Mesodermal cell (in vitro differentiated cells): ENCODE measurements at regions not wholly inside any gene's neighbourhood (a gene's known extent, or its start where the extent isn't known, plus 50 kb on each side); places are given as distances from the start of the nearest gene placed in this dataset.
A peak's percentile ranks its signal among the peaks of the same experiment; 100 is the strongest.

Experiments used
- H3K27ac ChIP-seq: 2 replicates; pipeline ENCODE4 v1.7.0; 2013; ENCODE audit warnings: mild to moderate bottlenecking, low read depth, low read length, moderate library complexity; ENCODE audit not compliant: severe bottlenecking
- H3K36me3 ChIP-seq: 2 replicates; pipeline ENCODE4 v1.7.1; 2013; ENCODE audit warnings: mild to moderate bottlenecking, low read length, moderate library complexity; ENCODE audit not compliant: control insufficient read depth, insufficient read depth
- H3K4me1 ChIP-seq: one replicate; pipeline ENCODE4 v1.7.1; 2013; ENCODE audit warnings: mild to moderate bottlenecking, low read length; ENCODE audit not compliant: insufficient read depth, control insufficient read depth, poor library complexity, severe bottlenecking
- H3K4me3 ChIP-seq: 2 replicates; pipeline ENCODE4 v1.7.0; 2013; ENCODE audit warnings: low read length, control low read depth, mild to moderate bottlenecking; ENCODE audit not compliant: insufficient read depth, poor library complexity, severe bottlenecking; ENCODE audit errors: extremely low read depth
- H3K9me3 ChIP-seq: 2 replicates; pipeline ENCODE4 v1.7.1; 2013; ENCODE audit warnings: mild to moderate bottlenecking, low read length, moderate library complexity; ENCODE audit not compliant: control insufficient read depth
- WGBS, 2 experiments: methylation state at CpG; one replicate each; pipeline ENCODE4 v1.1.5; 2013; ENCODE audit warnings: missing lambda C conversion rate in 2 of 2; ENCODE audit not compliant: insufficient coverage in 2 of 2; 5-methylcytosine and 5-hydroxymethylcytosine counted together

DNA sequence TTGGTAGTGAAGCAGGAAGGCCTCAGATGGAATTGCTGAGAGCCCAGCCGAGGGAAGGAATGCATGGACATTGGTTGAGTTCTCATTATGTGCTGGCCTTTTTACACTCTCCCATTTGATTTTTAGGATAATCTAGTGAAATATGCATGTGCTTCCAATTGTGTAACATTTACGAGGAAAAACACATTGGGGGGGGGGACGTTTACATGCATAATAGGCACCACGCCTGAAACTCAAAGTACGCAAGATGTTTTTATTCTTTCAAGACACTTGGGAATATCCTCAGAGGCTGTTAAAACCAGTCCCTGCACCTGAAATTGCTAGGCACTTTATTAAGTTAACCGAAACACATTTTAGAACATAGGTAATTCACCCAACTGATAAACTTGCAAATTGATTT is 118.5 kb upstream of the CDH4 start:
- 83 to 93% methylated on average over 5 of the region's 6 CpGs for WGBS, 2 experiments
- H3K36me3 ChIP-seq = no peaks in the 10 kb centered on the region
- H3K4me3 ChIP-seq = no peak overlapping the region
- no peaks in the 10 kb centered on the region for H3K4me1 ChIP-seq
- H3K9me3 ChIP-seq = no peaks in the 10 kb centered on the region
- no peak overlapping the region for H3K27ac ChIP-seq

DNA sequence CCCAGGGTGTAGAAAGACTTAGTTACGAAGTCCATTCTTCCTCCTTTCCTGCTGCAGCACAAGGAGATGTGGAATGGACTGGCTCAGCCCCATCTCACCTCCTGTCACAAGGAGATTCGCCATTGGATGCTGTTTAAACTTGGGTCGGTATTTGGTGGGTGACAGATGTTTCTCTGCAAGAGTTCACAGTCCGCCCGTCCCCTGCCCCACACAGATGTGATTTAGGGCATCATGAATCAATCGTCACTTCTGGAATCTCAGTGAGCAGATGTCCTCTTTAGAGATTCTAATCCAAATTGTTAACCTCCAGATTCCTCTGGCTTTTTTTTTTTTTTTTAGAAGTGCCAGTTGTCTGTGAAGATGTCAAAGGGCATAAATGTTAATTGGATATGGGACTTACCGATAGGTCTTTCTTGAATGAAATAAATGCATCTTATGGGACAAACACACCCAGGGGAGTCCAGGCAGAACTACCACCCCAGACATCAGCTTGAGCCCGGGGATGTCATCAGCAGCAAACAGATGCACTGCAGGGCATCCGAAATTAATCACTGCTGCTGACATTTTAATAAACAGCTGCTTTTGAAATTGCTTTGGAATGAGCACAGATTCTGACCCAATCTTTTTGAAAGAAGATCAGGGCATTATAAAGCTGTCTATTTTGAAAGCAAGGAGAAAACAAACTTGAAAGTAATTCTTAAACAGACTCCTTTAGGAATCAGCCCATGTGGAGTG is 117.6 kb upstream of the CDH4 start:
- Histone ChIP-seq H3K4me3 (no peak overlapping the region), H3K27ac (no peak overlapping the region), H3K9me3 (no peaks in the 10 kb centered on the region), H3K36me3 (no peaks in the 10 kb centered on the region), H3K4me1 (no peaks in the 10 kb centered on the region)
- 79 to 87% methylated on average over 4 to 6 of the region's 9 CpGs for WGBS, 2 experiments

DNA sequence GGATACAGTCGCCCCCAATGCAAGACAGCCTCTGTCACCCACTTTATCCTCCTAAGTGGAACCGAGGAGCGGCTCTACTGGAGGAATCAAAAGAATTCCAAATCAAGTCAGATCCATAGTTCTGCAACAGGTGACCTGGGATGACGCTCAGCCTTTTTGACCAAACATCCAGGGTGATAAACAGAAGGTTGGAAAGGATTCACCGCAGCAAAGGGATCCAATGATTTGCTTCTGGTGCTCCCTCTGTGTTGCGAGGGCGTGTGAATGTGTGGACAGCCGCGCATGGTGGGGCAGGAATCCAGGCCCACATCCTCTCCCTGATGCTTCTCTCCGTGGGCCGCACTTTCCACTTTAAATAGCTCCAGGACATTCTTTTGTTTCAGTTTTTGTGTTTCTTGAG is 116.8 kb upstream of the CDH4 start:
- Histone ChIP-seq H3K27ac (no peak overlapping the region), H3K36me3 (no peaks in the 10 kb centered on the region), H3K4me1 (no peaks in the 10 kb centered on the region), H3K9me3 (no peaks in the 10 kb centered on the region), H3K4me3 (no peak overlapping the region)
- 91 to 93% methylated on average over 9 to 11 of the region's 11 CpGs for WGBS, 2 experiments

DNA sequence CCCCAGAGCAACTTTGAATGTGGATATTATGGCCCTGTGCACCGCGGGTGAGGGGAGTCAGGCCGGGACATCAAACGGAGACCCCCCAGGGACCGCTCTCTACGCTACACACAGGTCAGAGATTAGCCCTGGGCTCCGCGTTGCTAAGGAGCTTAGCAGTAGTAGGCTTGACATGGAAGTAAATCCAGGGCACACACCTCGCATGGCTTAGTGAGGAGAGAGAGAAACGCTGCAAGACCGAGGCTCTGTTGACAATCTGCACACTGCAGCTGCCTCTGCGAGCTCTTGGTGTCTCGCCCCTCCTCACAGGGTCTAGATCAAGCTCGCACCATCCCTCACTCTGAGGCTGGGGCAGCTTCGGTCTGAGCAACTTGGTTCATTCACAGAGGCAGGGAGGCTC is 116.1 kb upstream of the CDH4 start:
- no peaks in the 10 kb centered on the region for H3K36me3 ChIP-seq
- H3K4me3 ChIP-seq = no peak overlapping the region
- WGBS, 2 experiments = 63 to 64% methylated on average over 14 to 15 of the region's 15 CpGs
- peak overlapping the region; percentile 26 for H3K27ac ChIP-seq
- H3K4me1 ChIP-seq = no peaks in the 10 kb centered on the region
- no peaks in the 10 kb centered on the region for H3K9me3 ChIP-seq

DNA sequence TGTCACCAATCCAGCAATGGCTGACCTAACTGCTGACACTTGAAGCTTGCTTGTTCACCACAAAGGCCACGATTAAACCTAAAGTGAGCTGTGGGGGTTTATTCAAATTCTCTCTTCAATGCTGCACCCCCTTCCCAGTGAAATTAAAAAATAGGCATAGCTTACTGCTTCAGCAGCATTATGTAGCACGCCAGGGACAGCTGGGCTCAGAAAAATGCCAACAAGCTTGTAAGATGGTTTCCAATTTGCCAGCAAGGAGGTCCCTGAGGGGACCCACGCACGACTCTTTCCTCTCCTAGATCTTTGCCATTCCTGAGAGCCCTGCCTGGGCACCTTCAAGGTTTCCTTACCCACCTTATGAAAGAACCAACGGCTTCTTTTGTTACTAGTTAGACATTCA is 113.5 kb upstream of the CDH4 start:
- Histone ChIP-seq H3K4me1 (no peaks in the 10 kb centered on the region), H3K9me3 (no peaks in the 10 kb centered on the region), H3K4me3 (no peak overlapping the region), H3K36me3 (no peaks in the 10 kb centered on the region), H3K27ac (no peak overlapping the region)
- 77 to 88% methylated on average over 4 of the region's 5 CpGs for WGBS, 2 experiments

DNA sequence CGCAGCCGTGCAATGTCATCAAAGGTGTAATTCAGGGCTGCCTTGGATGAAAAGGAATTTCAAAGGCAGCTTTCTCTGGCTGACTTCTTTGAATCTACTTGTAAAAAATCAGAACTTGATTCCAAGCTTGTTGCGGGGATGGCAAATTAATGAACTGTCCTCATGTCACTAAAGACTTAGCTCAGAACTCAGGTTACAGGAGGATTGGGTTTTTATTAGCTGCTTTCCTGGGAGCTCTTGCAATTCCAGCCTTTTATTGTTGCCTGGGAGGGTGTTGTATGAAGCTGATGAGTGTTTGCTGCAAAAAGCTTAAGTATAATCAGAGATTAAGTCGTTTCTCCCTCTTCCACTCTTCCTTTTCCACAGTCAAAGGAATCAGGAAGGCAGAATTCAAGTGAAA is 113.0 kb upstream of the CDH4 start:
- Histone ChIP-seq H3K36me3 (no peaks in the 10 kb centered on the region), H3K4me1 (no peaks in the 10 kb centered on the region), H3K27ac (no peak overlapping the region), H3K4me3 (no peak overlapping the region), H3K9me3 (no peaks in the 10 kb centered on the region)
- 100% methylated on average over 2 of the region's 4 CpGs for WGBS, 2 experiments

DNA sequence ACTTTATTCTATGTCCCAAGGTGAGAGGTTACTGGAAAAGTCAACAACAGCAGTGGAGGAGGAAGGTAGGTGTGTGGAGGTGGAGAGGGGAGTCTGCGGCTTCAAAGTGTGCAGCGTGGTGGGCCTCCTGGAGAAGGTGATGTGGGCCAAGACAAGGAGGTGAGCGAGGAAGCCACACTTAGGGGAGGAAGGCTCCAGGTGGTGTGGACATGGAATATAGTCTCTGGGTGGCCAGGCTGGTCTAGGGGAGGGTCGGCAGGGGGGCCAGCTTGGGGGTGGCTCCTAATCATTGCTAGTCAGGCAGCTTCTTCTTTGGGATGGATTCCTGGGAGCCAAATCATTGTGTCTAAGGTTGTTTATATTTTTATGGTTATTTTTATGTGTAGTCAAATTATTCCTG is 111.5 kb upstream of the CDH4 start:
- H3K27ac ChIP-seq = no peak overlapping the region
- H3K4me1 ChIP-seq = no peaks in the 10 kb centered on the region
- H3K9me3 ChIP-seq = no peaks in the 10 kb centered on the region
- no peaks in the 10 kb centered on the region for H3K36me3 ChIP-seq
- WGBS, 2 experiments = 86 to 91% methylated on average over 1 to 4 of the region's 4 CpGs
- H3K4me3 ChIP-seq = no peak overlapping the region

DNA sequence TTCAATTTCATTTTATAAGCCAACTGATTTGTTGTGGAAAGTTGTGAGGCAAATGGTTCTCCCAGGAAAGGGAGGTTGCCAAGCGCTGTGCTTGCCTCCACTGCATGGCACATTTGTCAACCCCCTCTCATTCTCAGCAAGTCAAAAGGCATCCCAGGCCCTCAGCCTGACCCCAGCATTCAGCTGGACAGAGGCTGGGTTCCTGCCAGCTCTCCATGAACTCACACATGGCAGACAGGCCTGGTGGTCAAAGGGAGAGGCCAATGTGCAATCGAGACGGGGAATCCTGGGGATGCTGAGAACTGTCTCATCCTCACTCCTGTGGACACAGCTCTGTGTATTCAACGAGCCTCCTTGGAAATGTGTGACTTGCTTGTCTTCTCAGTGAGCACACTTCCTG is 106.0 kb upstream of the CDH4 start:
- H3K27ac ChIP-seq = no peak overlapping the region
- no peaks in the 10 kb centered on the region for H3K36me3 ChIP-seq
- H3K4me3 ChIP-seq = no peak overlapping the region
- H3K4me1 ChIP-seq = no peaks in the 10 kb centered on the region
- WGBS, 2 experiments = 52 to 79% methylated on average over 3 of the region's 4 CpGs
- no peaks in the 10 kb centered on the region for H3K9me3 ChIP-seq

DNA sequence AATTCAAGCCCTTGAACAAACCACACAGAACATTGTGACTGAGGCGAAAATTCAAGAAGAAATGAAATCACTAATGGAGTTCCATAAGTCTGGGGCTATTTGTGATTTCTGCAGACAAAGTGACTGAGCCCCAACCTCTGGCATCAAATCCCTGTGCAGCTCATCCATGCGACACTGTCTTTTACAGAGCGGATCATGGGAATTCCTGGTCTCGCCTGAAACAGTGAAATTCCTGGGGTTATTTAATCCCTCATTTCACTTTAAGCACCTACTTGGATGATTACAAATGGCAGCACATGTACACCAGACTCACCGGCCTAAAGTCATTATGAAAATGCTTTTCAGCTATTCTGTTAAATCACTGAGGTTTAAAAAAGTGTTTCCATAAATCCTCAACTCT is 102.4 kb upstream of the CDH4 start:
- 84 to 90% methylated on average over 2 to 4 of the region's 5 CpGs for WGBS, 2 experiments
- no peak overlapping the region for H3K27ac ChIP-seq
- H3K4me1 ChIP-seq = no peaks in the 10 kb centered on the region
- H3K4me3 ChIP-seq = no peak overlapping the region
- H3K36me3 ChIP-seq = no peaks in the 10 kb centered on the region
- H3K9me3 ChIP-seq = no peaks in the 10 kb centered on the region

DNA sequence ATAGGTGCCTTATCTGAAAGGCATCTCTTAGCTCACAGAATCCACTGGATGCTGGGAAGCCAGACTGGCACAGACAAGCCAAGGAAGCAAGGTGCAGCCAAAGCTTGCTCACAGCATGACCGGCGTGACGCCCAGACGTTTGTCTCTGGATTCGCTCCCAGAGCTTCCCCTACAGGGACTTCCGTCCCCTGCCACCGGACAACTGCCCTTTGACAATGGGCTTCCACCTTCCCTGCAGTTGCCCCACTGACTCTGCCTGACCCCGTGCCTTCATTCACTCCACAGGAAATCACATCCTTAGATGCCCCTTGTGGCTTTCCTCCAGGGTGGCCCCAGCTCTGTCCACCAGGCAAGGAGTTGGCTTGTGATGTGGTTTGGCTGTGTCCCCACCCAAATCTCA is 94.8 kb upstream of the CDH4 start:
- Histone ChIP-seq H3K4me3 (no peak overlapping the region), H3K27ac (no peak overlapping the region), H3K4me1 (no peaks in the 10 kb centered on the region), H3K9me3 (no peaks in the 10 kb centered on the region), H3K36me3 (no peaks in the 10 kb centered on the region)
- 80 to 89% methylated on average over 7 of the region's 8 CpGs for WGBS, 2 experiments

DNA sequence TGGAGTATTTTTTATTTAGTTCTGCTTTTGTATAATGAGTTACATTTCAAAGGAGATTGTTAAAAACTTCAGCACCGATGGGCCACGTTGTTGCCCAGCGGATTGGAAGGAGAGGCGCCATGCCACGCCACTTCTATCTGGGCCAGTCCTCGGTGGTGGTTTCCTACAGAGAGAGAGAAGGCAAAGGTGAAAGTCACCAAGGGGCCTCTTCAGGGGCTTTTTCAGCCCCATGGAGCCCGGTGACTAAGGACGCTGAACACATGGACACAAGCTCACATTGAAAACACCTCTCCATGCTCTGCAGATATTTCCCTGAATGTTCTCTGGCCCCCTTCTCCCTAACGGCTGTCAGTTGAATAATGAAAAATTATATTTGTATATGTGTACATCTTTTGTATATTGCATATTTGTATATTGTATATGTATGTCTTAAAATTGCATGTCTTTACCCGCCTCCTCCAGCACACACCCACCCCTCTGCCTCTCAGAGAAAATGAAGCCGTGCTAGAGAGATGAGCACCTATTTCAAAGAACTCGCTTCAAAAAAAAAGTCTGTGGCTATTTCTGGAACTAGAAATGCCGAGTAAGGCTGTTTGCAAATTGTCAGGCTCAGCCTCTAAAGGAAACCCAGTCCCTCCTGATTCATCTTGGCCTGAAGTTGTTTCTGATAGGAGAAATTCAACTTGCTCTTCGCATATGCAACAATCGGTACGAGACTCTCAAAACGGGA is 91.9 kb upstream of the CDH4 start:
- H3K9me3 ChIP-seq = no peaks in the 10 kb centered on the region
- H3K36me3 ChIP-seq = no peaks in the 10 kb centered on the region
- H3K4me1 ChIP-seq = no peaks in the 10 kb centered on the region
- WGBS, 2 experiments = 82 to 88% methylated on average over 8 to 10 of the region's 17 CpGs
- no peak overlapping the region for H3K4me3 ChIP-seq
- H3K27ac ChIP-seq = no peak overlapping the region
